HCT116 (cell line): ENCODE measurements at regions not wholly inside any gene's neighbourhood (a gene's known extent, or its start where the extent isn't known, plus 50 kb on each side); places are given as distances from the start of the nearest gene placed in this dataset.

Experiments
- CTCF ChIP-seq, 3 experiments: fragments of 200-600 bp in 1 of 3; sonication (generic) in 1 of 3; IDR thresholded peaks in 2 of 3; conservative IDR thresholded peaks in 1 of 3; 2 replicates each; pipeline ENCODE4 v1.5.1; 2012 to 2017; ENCODE audit warnings: low read depth in 2 of 3, low read length in 2 of 3, antibody characterized with exemption in 1 of 3, borderline replicate concordance in 1 of 3, control low read depth in 1 of 3, mild to moderate bottlenecking in 1 of 3, mixed read lengths in 1 of 3, mixed run types in 1 of 3, moderate library complexity in 1 of 3; ENCODE audit not compliant: insufficient read depth in 1 of 3
- RAD21 ChIP-seq: IDR thresholded peaks from 2 replicates; pipeline ENCODE4 v1.6.1; 2012; ENCODE audit warnings: low read depth, mild to moderate bottlenecking

- no peak for TF ChIP-seq CTCF (IDR thresholded peaks at IDR 0.05 in 2 of 3, conservative IDR thresholded peaks at IDR 0.05 in 1 of 3; ENCODE audit: borderline replicate concordance in 1 of 3, insufficient read depth in 1 of 3, low read depth in 2 of 3, low read length in 2 of 3)
- TF ChIP-seq RAD21: no peak
Observed at GRCh38 chr9:86557063-86557766, 203.0 kb upstream of the TUT7 start.
